GM13976 (cell line): ENCODE measurements at regions not wholly inside any gene's neighbourhood (a gene's known extent, or its start where the extent isn't known, plus 50 kb on each side); places are given as distances from the start of the nearest gene placed in this dataset.

ENCODE experiments used
- DNase-seq: peaks from one replicate; pipeline ENCODE4 v3.0.0; 2012; ENCODE audit warnings: low spot score
- in situ Hi-C: fragments of 300-500 bp; cut with MboI; formaldehyde crosslinking; loops from one replicate; pipeline ENCODE4 v1.12.0; 2022; ENCODE audit warnings: low sequenced_read_pairs, mixed read lengths, inconsistent platforms; ENCODE audit not compliant: unreplicated experiment
- TF ChIP-seq, protein P1 (sequence below): IDR thresholded peaks from 2 replicates; pipeline ENCODE4 v1.5.1; 2012; ENCODE audit warnings: borderline replicate concordance, mild to moderate bottlenecking; ENCODE audit not compliant: insufficient read depth; ENCODE audit errors: extremely low read depth, missing control alignments, control extremely low read depth

- TF ChIP-seq, protein P1, sequence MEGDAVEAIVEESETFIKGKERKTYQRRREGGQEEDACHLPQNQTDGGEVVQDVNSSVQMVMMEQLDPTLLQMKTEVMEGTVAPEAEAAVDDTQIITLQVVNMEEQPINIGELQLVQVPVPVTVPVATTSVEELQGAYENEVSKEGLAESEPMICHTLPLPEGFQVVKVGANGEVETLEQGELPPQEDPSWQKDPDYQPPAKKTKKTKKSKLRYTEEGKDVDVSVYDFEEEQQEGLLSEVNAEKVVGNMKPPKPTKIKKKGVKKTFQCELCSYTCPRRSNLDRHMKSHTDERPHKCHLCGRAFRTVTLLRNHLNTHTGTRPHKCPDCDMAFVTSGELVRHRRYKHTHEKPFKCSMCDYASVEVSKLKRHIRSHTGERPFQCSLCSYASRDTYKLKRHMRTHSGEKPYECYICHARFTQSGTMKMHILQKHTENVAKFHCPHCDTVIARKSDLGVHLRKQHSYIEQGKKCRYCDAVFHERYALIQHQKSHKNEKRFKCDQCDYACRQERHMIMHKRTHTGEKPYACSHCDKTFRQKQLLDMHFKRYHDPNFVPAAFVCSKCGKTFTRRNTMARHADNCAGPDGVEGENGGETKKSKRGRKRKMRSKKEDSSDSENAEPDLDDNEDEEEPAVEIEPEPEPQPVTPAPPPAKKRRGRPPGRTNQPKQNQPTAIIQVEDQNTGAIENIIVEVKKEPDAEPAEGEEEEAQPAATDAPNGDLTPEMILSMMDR = no peak
- in situ Hi-C loops = no loop called here
- DNase-seq = no peak
These were observed 53.2 kb upstream of the CAV2 start for GRCh38 chr7:116446212-116446855.

DNA sequence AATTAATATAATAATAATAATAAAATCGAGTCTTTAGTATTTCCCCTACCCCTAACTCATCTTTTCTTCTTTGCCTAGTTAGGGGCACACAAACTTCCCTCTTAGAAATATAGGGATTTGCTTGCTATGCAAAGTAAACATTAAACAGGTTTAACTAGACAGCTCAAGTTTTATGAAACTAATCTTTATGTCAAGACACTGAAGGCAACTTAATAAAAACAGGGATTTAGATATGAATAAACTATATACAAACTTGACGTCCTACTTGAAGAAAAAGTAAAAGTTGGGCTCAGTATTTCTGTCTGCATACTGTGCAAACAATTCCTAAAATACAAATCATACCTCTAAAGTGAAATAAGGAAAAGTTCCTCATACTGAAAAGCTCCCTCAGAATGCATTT is 52.1 kb upstream of the CAV2 start:
- no peak for DNase-seq
- in situ Hi-C loops = no loop called here
- TF ChIP-seq, protein P1 = no peak

DNA sequence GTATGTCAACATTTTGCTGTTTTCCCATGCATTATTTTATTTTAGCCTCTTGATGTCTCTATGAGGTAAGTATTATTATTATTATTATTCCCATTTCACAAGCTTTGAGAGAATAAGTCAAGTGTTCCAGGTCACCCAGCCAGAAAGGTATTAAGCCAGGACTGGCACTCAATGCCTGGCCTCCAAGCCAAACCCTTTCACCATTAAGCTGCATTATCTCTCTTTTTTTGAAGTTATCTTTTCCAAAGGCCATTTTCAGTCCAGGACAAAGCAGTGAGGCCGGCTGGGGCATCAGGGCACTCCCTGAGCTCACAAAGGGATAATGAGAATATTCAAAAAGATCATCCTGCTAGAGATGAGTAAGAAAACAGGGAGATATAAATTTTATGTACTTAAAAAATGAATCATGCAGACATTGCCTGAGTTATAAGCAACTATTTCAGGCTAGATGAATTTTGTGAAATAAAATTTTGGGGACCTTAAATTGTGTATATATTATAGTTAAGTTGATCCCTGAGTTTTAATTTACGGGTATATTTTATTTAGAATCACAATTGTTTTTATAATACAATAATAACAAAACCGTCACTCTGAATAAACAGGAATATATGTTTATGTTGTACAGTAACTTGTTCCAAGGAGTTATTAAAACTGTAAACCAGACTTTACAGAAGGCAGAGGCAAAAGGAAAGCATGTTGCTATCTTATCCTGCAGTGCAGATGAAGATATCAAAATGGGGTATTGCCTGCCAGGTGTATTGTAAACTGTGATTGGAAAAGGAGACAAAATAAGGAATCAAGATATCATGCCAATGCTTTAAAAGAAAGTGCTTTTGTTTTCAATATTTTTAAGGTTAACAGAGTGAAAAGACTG is 51.3 kb upstream of the CAV2 start:
- TF ChIP-seq, protein P1 = no peak
- no peak for DNase-seq
- in situ Hi-C loops = no loop called here

DNA sequence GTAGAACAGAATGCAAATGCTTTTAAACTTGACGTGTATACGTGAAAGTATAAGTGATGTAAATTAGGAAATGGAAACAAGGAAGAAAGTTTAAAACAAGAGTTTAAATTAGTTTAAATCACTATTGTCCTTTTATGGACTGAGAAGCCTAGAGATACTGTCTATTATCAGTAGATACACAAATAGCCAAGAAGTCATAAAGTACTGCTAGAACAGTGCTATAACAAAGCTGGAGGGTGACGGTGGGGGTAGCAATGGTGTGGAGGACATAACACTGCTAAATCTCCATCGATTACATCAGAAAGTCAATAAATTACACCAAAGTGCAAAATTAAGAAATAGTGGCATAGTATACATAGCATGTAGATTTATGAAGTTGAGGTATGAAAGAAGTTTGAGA is 50.1 kb upstream of the CAV2 start:
- in situ Hi-C loops = no loop called here
- TF ChIP-seq, protein P1 = no peak
- DNase-seq = no peak
